ENCODE measurements at regions not wholly inside any gene's neighbourhood (a gene's known extent, or its start where the extent isn't known, plus 50 kb on each side); places are given as distances from the start of the nearest gene placed in this dataset.
A peak's percentile ranks its signal among the peaks of the same experiment; 100 is the strongest.

DNA sequence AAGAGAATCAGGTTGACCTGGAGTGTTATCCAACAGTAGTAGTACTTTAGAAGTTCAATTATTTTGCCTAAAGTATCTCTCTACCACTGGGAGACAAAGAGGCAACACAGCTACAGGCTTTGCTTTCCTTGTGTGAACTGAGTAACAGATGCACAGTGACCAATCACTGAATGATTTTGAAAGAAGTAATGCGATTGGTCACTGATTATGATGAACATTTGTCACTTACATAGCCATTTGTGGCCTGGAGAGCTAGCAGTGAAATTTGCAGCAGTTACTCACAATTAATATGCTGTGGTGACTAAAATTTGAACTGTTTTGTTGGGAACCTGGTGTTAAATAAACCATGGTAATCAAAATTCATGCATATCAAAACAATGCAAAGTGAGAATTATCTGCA lies 508.7 kb upstream of the DIPK2B start:
- no peak overlapping the region for H3K4me3 ChIP-seq (ENCODE audit: control insufficient read depth, low read depth, low read length)
- no peak for DNase-seq (ENCODE audit: low read depth)
- TF ChIP-seq, protein P1, sequence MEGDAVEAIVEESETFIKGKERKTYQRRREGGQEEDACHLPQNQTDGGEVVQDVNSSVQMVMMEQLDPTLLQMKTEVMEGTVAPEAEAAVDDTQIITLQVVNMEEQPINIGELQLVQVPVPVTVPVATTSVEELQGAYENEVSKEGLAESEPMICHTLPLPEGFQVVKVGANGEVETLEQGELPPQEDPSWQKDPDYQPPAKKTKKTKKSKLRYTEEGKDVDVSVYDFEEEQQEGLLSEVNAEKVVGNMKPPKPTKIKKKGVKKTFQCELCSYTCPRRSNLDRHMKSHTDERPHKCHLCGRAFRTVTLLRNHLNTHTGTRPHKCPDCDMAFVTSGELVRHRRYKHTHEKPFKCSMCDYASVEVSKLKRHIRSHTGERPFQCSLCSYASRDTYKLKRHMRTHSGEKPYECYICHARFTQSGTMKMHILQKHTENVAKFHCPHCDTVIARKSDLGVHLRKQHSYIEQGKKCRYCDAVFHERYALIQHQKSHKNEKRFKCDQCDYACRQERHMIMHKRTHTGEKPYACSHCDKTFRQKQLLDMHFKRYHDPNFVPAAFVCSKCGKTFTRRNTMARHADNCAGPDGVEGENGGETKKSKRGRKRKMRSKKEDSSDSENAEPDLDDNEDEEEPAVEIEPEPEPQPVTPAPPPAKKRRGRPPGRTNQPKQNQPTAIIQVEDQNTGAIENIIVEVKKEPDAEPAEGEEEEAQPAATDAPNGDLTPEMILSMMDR (IDR thresholded peaks at IDR 0.05; ENCODE audit: control insufficient read depth, insufficient read depth, low read depth, low read length, missing control alignments): no peak

- DNase-seq (ENCODE audit: low read depth): no peak
- TF ChIP-seq, protein P1 (IDR thresholded peaks at IDR 0.05; ENCODE audit: control insufficient read depth, insufficient read depth, low read depth, low read length, missing control alignments): no peak
- no peak overlapping the region for H3K4me3 ChIP-seq (ENCODE audit: control insufficient read depth, low read depth, low read length)
These were observed 498.5 kb upstream of the DIPK2B start for GRCh38 chrX:45699158-45699557.

GRCh38 chrX:45697591-45697990 lies 496.9 kb upstream of the DIPK2B start:
- TF ChIP-seq, protein P1 (IDR thresholded peaks at IDR 0.05; ENCODE audit: control insufficient read depth, insufficient read depth, low read depth, low read length, missing control alignments): no peak
- H3K4me3 ChIP-seq (ENCODE audit: control insufficient read depth, low read depth, low read length): no peak overlapping the region
- DNase-seq (ENCODE audit: low read depth): peak; percentile 40

GRCh38 chrX:45696736-45697135 lies 496.1 kb upstream of the DIPK2B start:
- TF ChIP-seq, protein P1 (IDR thresholded peaks at IDR 0.05; ENCODE audit: control insufficient read depth, insufficient read depth, low read depth, low read length, missing control alignments): no peak
- DNase-seq (ENCODE audit: low read depth): no peak

GRCh38 chrX:45689971-45690370 lies 489.3 kb upstream of the DIPK2B start:
- TF ChIP-seq, protein P1 (IDR thresholded peaks at IDR 0.05; ENCODE audit: control insufficient read depth, insufficient read depth, low read depth, low read length, missing control alignments): no peak
- H3K4me3 ChIP-seq (ENCODE audit: control insufficient read depth, low read depth, low read length): no peak overlapping the region
- no peak for DNase-seq (ENCODE audit: low read depth)

More at GRCh38 chrX:45696736-45697135, 496.1 kb upstream of the DIPK2B start:
- no peak overlapping the region for H3K4me3 ChIP-seq (ENCODE audit: control insufficient read depth, low read depth, low read length)

- no peak for DNase-seq (ENCODE audit: low read depth)
- TF ChIP-seq, protein P1 (IDR thresholded peaks at IDR 0.05; ENCODE audit: control insufficient read depth, insufficient read depth, low read depth, low read length, missing control alignments): no peak
- no peak overlapping the region for H3K4me3 ChIP-seq (ENCODE audit: control insufficient read depth, low read depth, low read length)
These were observed 483.2 kb upstream of the DIPK2B start for GRCh38 chrX:45683914-45684313.

DNA sequence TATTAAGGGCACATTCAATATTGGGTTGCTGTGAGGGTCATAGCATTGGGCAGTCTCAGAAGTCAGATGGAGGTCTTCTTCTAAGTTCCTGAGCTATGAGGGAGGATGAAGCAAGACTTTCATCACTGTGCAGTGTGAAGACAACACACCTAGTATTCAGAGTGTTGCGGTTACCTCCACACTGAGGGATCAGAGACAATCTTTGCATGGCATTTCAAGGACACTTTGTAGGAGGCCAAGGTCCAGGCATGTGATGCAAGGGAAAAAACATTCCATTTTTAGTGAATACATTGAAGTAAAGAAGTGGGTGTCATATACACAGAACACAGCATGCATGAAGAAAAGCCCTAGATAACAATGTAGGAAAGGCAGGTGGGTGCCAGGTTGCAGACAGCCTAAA lies 481.2 kb upstream of the DIPK2B start:
- no peak overlapping the region for H3K4me3 ChIP-seq (ENCODE audit: control insufficient read depth, low read depth, low read length)
- TF ChIP-seq, protein P1 (IDR thresholded peaks at IDR 0.05; ENCODE audit: control insufficient read depth, insufficient read depth, low read depth, low read length, missing control alignments): no peak
- DNase-seq (ENCODE audit: low read depth): no peak

Data from AG09309 (cell line).